DOHH2 (cell line): ENCODE measurements at regions not wholly inside any gene's neighbourhood (a gene's known extent, or its start where the extent isn't known, plus 50 kb on each side); places are given as distances from the start of the nearest gene placed in this dataset.

Source experiments
- H3F3A ChIP-seq: fragments of 200-600 bp; sonication (generic), shearing (Covaris generic); 2 replicates; pipeline ENCODE4 v1.6.0; 2016; ENCODE audit warnings: antibody characterized with exemption, mild to moderate bottlenecking; ENCODE audit not compliant: control insufficient read depth, insufficient read depth
- H3K27ac ChIP-seq: fragments of 200-600 bp; sonication (generic); 2 replicates; pipeline ENCODE4 v1.5.1; 2014; ENCODE audit warnings: low read depth, mild to moderate bottlenecking, low read length, moderate library complexity
- H3K27me3 ChIP-seq: fragments of 200-600 bp; sonication (generic); 2 replicates; pipeline ENCODE4 v1.6.1; 2014; ENCODE audit warnings: mild to moderate bottlenecking, low read length, mixed read lengths; ENCODE audit not compliant: control insufficient read depth
- H3K36me3 ChIP-seq: fragments of 200-600 bp; sonication (generic); 2 replicates; pipeline ENCODE4 v1.6.1; 2014; ENCODE audit warnings: mild to moderate bottlenecking, low read length, moderate library complexity, mixed read lengths; ENCODE audit not compliant: control insufficient read depth
- H3K4me1 ChIP-seq: fragments of 200-600 bp; sonication (generic); 2 replicates; pipeline ENCODE4 v1.6.1; 2014; ENCODE audit warnings: mild to moderate bottlenecking, low read length, mixed read lengths; ENCODE audit not compliant: control insufficient read depth
- H3K4me2 ChIP-seq: fragments of 200-600 bp; sonication (generic); 2 replicates; pipeline ENCODE4 v1.6.0; 2014; ENCODE audit warnings: mild to moderate bottlenecking, low read length, moderate library complexity
- H3K4me3 ChIP-seq: fragments of 200-600 bp; sonication (generic); 2 replicates; pipeline ENCODE4 v1.5.1; 2014; ENCODE audit warnings: mild to moderate bottlenecking, low read length, mixed read lengths
- H3K79me2 ChIP-seq: fragments of 200-600 bp; sonication (generic); 2 replicates; pipeline ENCODE4 v1.6.1; 2014; ENCODE audit warnings: mild to moderate bottlenecking, low read length, mixed read lengths; ENCODE audit not compliant: control insufficient read depth
- H3K9me2 ChIP-seq: fragments of 200-600 bp; sonication (generic); replicated peaks from 2 replicates; pipeline ENCODE4 v1.6.1; 2014; ENCODE audit warnings: mild to moderate bottlenecking, low read length, mixed read lengths; ENCODE audit not compliant: control insufficient read depth
- H3K9me3 ChIP-seq: fragments of 200-600 bp; sonication (generic); 2 replicates; pipeline ENCODE4 v1.6.1; 2014; ENCODE audit warnings: antibody characterized with exemption, low read length, mixed read lengths; ENCODE audit not compliant: control insufficient read depth, insufficient read depth
- H4K20me1 ChIP-seq: fragments of 200-600 bp; sonication (generic); 2 replicates; pipeline ENCODE4 v1.6.0; 2014; ENCODE audit warnings: low read depth, mild to moderate bottlenecking, antibody characterized with exemption, low read length, moderate library complexity; ENCODE audit not compliant: control insufficient read depth, insufficient read depth
- EZH2phosphoT487 ChIP-seq: fragments of 200-600 bp; sonication (generic); IDR thresholded peaks from 2 replicates; pipeline ENCODE4 v1.6.1; 2017; ENCODE audit warnings: borderline replicate concordance, mild to moderate bottlenecking, antibody characterized with exemption, low read length, moderate library complexity, mixed read lengths
- TF ChIP-seq, protein P1 (sequence below): fragments of 200-600 bp; sonication (generic); IDR thresholded peaks from one replicate; pipeline ENCODE4 v1.5.1; 2014; ENCODE audit warnings: antibody characterized with exemption, mild to moderate bottlenecking, low read depth, low read length; ENCODE audit not compliant: poor library complexity, severe bottlenecking

- no peaks in the 10 kb centered on the region for H3K79me2 ChIP-seq
- no peaks in the 10 kb centered on the region for H4K20me1 ChIP-seq
- H3K4me2 ChIP-seq = no peak overlapping the region
- H3F3A ChIP-seq = no peaks in the 10 kb centered on the region
- H3K4me1 ChIP-seq = no peaks in the 10 kb centered on the region
- no peaks in the 10 kb centered on the region for H3K36me3 ChIP-seq
- TF ChIP-seq EZH2phosphoT487 = no peak
- TF ChIP-seq, protein P1, sequence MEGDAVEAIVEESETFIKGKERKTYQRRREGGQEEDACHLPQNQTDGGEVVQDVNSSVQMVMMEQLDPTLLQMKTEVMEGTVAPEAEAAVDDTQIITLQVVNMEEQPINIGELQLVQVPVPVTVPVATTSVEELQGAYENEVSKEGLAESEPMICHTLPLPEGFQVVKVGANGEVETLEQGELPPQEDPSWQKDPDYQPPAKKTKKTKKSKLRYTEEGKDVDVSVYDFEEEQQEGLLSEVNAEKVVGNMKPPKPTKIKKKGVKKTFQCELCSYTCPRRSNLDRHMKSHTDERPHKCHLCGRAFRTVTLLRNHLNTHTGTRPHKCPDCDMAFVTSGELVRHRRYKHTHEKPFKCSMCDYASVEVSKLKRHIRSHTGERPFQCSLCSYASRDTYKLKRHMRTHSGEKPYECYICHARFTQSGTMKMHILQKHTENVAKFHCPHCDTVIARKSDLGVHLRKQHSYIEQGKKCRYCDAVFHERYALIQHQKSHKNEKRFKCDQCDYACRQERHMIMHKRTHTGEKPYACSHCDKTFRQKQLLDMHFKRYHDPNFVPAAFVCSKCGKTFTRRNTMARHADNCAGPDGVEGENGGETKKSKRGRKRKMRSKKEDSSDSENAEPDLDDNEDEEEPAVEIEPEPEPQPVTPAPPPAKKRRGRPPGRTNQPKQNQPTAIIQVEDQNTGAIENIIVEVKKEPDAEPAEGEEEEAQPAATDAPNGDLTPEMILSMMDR = no peak
- H3K9me3 ChIP-seq = no peaks in the 10 kb centered on the region
- H3K27ac ChIP-seq = no peak overlapping the region
- H3K9me2 ChIP-seq = no peaks in the 10 kb centered on the region
- no peak overlapping the region for H3K4me3 ChIP-seq
- H3K27me3 ChIP-seq = no peaks in the 10 kb centered on the region
Observed at GRCh38 chr15:93188236-93188635, 99.2 kb upstream of the RGMA start.

DNA sequence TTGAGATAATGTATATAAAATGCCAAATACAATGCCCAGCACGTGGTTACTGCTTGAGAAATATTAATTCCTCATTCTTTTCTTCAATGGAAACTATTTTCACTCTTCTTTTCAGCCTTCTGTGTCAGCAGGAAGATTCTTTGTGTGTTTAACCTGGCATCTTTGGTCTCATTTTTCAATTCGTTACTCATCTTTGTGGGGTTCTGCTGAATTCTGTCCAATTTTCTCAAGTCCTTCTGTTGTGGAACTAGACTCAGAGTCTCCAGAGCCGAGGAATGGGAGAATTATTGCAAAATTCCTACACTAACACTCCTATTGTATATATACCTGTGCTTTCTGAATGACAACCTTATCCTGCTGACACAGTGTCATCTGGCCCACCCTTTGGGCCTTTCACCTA is 96.8 kb upstream of the RGMA start:
- Histone ChIP-seq H3K79me2 (no peaks in the 10 kb centered on the region), H3K27me3 (no peaks in the 10 kb centered on the region), H3K4me1 (no peaks in the 10 kb centered on the region), H3K36me3 (no peaks in the 10 kb centered on the region), H3K9me3 (no peaks in the 10 kb centered on the region), H3K4me2 (no peak overlapping the region), H3F3A (no peaks in the 10 kb centered on the region), H3K9me2 (no peaks in the 10 kb centered on the region), H4K20me1 (no peaks in the 10 kb centered on the region), H3K27ac (no peak overlapping the region), H3K4me3 (no peak overlapping the region)
- TF ChIP-seq EZH2phosphoT487 = no peak
- TF ChIP-seq, protein P1 = no peak

DNA sequence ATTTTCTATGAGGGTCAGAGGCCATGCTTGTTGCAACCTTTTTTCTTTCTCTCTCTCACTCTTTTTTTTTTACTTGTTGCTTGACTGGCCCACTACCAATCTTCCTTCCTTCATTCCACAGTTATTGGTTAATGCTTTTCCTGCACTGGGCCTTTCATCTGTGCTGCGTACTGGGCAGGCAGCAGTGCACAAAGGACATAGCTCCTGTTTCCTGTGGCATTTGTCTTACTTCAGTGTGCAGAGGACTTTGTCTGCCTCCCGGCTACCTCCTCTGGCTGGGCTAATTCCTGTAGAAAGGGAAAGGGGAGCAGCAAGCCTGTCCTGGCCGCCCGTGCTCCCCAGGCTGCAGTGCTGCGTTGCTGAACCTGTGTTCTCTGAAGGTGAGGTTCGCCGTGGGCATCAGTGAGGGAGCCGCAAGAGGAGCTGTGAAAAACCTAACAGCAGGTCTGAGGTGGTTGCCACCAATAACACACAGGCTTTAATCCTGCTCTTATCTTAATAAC is 93.7 kb upstream of the RGMA start:
- Histone ChIP-seq H3K4me1 (peaks cover 7% of the 10 kb centered on the region), H3K27ac (no peak overlapping the region), H3K9me3 (no peaks in the 10 kb centered on the region), H3K27me3 (no peaks in the 10 kb centered on the region), H3K79me2 (no peaks in the 10 kb centered on the region), H3F3A (no peaks in the 10 kb centered on the region), H4K20me1 (no peaks in the 10 kb centered on the region), H3K4me3 (no peak overlapping the region), H3K36me3 (no peaks in the 10 kb centered on the region), H3K9me2 (no peaks in the 10 kb centered on the region), H3K4me2 (no peak overlapping the region)
- TF ChIP-seq, protein P1 = no peak
- TF ChIP-seq EZH2phosphoT487 = no peak

DNA sequence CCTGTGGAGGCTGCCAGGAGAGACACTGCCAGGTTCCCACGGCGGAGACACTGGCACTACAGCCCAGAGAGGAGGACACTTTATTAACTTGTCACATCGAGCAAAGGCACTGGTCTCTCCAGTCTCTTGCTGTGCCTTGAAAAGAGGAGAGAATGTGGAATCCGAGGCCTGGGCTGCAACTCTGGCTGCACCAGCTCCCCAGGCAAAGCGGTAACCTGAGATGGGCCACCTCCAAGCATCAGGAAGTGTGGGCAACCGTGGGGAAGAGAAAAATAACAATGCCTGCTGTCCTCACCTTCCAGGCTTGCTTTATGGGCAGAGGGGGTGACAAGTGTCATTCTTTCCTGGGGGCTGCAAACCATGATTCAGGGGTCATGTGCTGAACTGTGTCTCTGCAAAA is 91.6 kb upstream of the RGMA start:
- Histone ChIP-seq H3K4me3 (no peak overlapping the region), H3K9me3 (no peaks in the 10 kb centered on the region), H3K4me1 (peaks cover 7% of the 10 kb centered on the region), H4K20me1 (no peaks in the 10 kb centered on the region), H3K9me2 (no peaks in the 10 kb centered on the region), H3F3A (no peaks in the 10 kb centered on the region), H3K79me2 (no peaks in the 10 kb centered on the region), H3K36me3 (no peaks in the 10 kb centered on the region), H3K27me3 (no peaks in the 10 kb centered on the region), H3K4me2 (no peak overlapping the region), H3K27ac (no peak overlapping the region)
- TF ChIP-seq, protein P1 = no peak
- TF ChIP-seq EZH2phosphoT487 = no peak
